ENCODE measurements at regions not wholly inside any gene's neighbourhood (a gene's known extent, or its start where the extent isn't known, plus 50 kb on each side); places are given as distances from the start of the nearest gene placed in this dataset.
A peak's percentile ranks its signal among the peaks of the same experiment; 100 is the strongest.

- Histone ChIP-seq H3K4me1 (no peaks in the 10 kb centered on the region), H3K27ac (no peak overlapping the region), H3K36me3 (no peaks in the 10 kb centered on the region), H3K9me3 (no peaks in the 10 kb centered on the region), H3K4me3 (no peak overlapping the region), H3K27me3 (peaks cover 11% of the 10 kb centered on the region)
- TF ChIP-seq, protein P1, sequence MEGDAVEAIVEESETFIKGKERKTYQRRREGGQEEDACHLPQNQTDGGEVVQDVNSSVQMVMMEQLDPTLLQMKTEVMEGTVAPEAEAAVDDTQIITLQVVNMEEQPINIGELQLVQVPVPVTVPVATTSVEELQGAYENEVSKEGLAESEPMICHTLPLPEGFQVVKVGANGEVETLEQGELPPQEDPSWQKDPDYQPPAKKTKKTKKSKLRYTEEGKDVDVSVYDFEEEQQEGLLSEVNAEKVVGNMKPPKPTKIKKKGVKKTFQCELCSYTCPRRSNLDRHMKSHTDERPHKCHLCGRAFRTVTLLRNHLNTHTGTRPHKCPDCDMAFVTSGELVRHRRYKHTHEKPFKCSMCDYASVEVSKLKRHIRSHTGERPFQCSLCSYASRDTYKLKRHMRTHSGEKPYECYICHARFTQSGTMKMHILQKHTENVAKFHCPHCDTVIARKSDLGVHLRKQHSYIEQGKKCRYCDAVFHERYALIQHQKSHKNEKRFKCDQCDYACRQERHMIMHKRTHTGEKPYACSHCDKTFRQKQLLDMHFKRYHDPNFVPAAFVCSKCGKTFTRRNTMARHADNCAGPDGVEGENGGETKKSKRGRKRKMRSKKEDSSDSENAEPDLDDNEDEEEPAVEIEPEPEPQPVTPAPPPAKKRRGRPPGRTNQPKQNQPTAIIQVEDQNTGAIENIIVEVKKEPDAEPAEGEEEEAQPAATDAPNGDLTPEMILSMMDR (IDR thresholded peaks at IDR 0.05) = no peak
- DNase-seq = no peak
- no peak for ATAC-seq
- intact Hi-C loops (cut with DNase I) = no loop called here
Measured at GRCh38 chr12:131583090-131583712, 127.7 kb upstream of the SFSWAP start.

DNA sequence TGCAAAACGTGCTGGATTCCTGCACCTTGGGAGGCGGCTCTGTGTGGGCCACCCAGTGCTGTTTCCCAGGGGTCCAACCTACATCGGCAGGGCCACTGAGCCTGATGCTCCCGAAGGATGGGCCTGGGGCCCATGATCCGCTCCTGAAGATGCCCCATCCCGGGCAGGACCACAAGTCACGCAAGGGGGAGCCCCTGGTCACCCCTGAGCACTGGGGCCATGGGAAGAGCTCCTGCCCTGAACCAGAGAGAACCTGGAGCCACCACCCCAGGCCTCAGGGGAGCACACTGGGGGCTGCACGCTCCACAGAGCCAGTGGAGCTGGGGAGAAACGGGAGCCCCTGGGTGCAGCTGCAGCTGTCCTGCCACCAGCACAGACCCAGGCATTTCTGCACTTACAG is 124.6 kb upstream of the SFSWAP start:
- TF ChIP-seq, protein P1 (IDR thresholded peaks at IDR 0.05) = no peak
- no peaks in the 10 kb centered on the region for H3K9me3 ChIP-seq
- H3K36me3 ChIP-seq = no peaks in the 10 kb centered on the region
- no peak overlapping the region for H3K4me3 ChIP-seq
- H3K27me3 ChIP-seq = peaks cover 5% of the 10 kb centered on the region
- no peak overlapping the region for H3K27ac ChIP-seq
- no peak for DNase-seq
- intact Hi-C loops (cut with DNase I) = no loop called here
- ATAC-seq = no peak
- H3K4me1 ChIP-seq = no peaks in the 10 kb centered on the region

- ATAC-seq = peak; percentile 24
- peaks cover 5% of the 10 kb centered on the region for H3K27me3 ChIP-seq
- H3K9me3 ChIP-seq = no peaks in the 10 kb centered on the region
- DNase-seq = no peak
- no peaks in the 10 kb centered on the region for H3K36me3 ChIP-seq
- TF ChIP-seq, protein P1 (IDR thresholded peaks at IDR 0.05) = no peak
- no peaks in the 10 kb centered on the region for H3K4me1 ChIP-seq
- intact Hi-C loops (cut with DNase I) = no loop called here
- H3K27ac ChIP-seq = no peak overlapping the region
- H3K4me3 ChIP-seq = no peak overlapping the region
Measured at GRCh38 chr12:131586761-131587160, 124.1 kb upstream of the SFSWAP start.

DNA sequence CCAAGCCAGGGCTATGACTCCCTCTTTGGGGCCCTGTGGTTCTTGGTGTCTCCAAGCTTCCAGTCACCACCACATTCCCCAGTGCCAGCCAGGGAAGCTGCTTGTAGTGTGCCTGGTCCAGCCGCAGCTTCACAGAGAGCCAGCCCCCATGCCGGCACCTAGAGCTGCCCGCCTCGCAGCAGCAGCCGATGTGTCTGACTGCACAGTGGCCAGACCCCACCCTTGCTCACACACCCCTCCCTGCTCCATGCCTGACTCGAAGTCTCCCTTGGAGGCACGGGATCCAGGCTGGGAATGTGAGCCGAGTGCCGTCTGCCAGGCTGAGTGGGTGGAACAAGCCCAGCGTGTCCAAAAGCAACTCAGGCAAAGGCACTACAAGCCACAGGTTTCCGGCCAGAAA is 123.3 kb upstream of the SFSWAP start:
- intact Hi-C loops (cut with DNase I) = no loop called here
- Histone ChIP-seq H3K27me3 (peaks cover 5% of the 10 kb centered on the region), H3K4me3 (no peak overlapping the region), H3K4me1 (no peaks in the 10 kb centered on the region), H3K27ac (no peak overlapping the region), H3K36me3 (no peaks in the 10 kb centered on the region), H3K9me3 (no peaks in the 10 kb centered on the region)
- ATAC-seq (no peak), DNase-seq (no peak)
- TF ChIP-seq, protein P1 (IDR thresholded peaks at IDR 0.05) = no peak

DNA sequence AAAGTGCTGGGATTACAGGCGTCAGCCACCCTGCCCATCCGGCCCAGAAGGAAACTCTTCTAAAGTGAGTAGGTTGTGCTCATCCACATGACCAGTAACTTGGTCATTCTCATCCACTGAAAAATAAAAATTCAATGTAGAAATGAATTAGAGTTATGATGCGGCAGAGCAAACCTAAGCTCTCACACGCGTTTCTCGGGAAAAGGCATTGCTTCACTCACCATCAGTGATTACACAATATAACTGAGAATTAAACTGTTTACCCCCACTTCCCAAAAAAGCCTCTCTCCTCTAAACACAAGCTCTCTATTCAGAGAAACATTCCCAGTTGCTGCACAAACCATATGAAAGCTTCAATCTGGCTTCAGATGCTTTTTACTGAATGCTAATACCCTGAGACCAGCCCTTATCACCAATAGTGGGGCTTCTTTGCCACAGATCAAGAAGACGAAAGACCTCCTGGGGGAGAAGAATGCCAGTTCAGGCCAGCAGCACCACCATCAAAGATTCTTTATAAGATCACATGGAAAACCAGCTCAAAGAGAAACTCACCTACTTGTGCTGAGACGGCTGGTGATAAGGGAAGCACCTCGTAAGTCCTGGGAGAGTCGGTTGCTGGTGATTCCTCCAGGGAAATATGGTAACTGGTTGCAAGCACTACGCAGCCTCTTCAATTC is 121.5 kb upstream of the SFSWAP start:
- no peaks in the 10 kb centered on the region for H3K4me1 ChIP-seq
- H3K27ac ChIP-seq = no peak overlapping the region
- no peak overlapping the region for H3K4me3 ChIP-seq
- ATAC-seq (no peak), DNase-seq (no peak)
- intact Hi-C loops (cut with DNase I) = no loop called here
- H3K27me3 ChIP-seq = no peaks in the 10 kb centered on the region
- TF ChIP-seq, protein P1 (IDR thresholded peaks at IDR 0.05) = no peak
- no peaks in the 10 kb centered on the region for H3K9me3 ChIP-seq
- no peaks in the 10 kb centered on the region for H3K36me3 ChIP-seq
